ENCODE measurements at regions not wholly inside any gene's neighbourhood (a gene's known extent, or its start where the extent isn't known, plus 50 kb on each side); places are given as distances from the start of the nearest gene placed in this dataset.

DNA sequence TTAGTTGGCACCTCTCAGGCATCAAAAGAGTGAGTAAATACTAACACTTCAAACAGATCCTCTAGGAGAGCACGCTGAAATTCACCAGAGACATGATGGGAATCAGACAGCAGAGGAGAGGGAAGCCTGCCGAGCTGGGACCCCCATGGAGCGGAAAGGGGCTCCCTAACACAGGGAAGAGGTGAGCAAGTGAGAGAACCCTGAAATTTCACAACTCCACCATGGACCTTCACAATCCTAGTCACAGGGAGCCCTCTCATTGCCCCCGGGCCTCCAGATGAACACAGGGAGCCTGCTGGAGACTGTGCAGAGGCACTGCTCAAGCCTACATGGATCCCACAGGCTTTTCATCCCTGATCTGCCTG is 59.2 kb upstream of the ANTXRL start:
- DNase-seq = no peak
- intact Hi-C loops (cut with DNase I) = no loop called here
- H3K4me1 ChIP-seq = peaks cover 0 to 4% of the 10 kb centered on the region in 2 donors
- H3K36me3 ChIP-seq = no peaks in the 10 kb centered on the region
- no peaks in the 10 kb centered on the region for H3K9me3 ChIP-seq
- no peak overlapping the region for H3K4me3 ChIP-seq (replicated peaks in 1 of 3)
- 57 to 58% methylated on average over 4 of the region's 4 CpGs for WGBS, 2 donors
- H3K27me3 ChIP-seq = no peaks in the 10 kb centered on the region
- no peak overlapping the region for H3K27ac ChIP-seq
- TF ChIP-seq POLR2A (IDR thresholded peaks at IDR 0.05) = no peak
- TF ChIP-seq, protein P1, sequence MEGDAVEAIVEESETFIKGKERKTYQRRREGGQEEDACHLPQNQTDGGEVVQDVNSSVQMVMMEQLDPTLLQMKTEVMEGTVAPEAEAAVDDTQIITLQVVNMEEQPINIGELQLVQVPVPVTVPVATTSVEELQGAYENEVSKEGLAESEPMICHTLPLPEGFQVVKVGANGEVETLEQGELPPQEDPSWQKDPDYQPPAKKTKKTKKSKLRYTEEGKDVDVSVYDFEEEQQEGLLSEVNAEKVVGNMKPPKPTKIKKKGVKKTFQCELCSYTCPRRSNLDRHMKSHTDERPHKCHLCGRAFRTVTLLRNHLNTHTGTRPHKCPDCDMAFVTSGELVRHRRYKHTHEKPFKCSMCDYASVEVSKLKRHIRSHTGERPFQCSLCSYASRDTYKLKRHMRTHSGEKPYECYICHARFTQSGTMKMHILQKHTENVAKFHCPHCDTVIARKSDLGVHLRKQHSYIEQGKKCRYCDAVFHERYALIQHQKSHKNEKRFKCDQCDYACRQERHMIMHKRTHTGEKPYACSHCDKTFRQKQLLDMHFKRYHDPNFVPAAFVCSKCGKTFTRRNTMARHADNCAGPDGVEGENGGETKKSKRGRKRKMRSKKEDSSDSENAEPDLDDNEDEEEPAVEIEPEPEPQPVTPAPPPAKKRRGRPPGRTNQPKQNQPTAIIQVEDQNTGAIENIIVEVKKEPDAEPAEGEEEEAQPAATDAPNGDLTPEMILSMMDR (IDR thresholded peaks at IDR 0.05) = no peak

DNA sequence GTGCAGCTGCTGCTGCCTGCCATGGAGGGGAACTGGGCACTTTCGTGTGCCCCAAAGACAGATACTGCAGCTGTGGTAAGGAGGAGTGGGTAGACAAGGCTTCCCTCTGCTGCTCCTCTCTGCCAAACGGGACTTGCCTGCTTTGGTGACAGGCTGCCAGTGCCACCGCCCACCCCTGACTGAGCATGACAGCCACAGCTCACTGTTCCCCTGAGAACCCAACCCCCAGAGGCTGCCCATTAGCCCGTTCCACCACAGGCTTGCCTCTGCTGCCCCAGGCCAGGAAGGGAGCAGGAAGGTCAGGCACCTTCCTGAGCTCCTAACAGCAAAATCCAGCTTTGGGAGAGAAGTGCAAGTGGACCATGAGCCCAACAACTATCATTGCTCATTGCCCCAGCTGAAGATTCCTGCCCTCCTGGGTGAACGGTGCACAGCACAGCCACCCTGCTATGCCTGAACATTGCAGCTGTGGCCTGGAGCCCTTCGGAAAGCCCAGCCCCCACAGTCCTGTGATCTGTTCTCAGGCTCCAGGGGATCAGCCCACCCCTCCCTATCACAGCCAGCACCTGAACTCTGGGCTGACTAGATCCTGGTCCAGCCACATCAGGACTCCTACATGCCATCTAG is 58.7 kb upstream of the ANTXRL start:
- intact Hi-C loops (cut with DNase I) = no loop called here
- 47 to 51% methylated on average over 3 to 4 of the region's 6 CpGs for WGBS, 2 donors
- H3K4me3 ChIP-seq (replicated peaks in 1 of 3) = no peak overlapping the region
- no peak for TF ChIP-seq POLR2A (IDR thresholded peaks at IDR 0.05)
- TF ChIP-seq, protein P1 (IDR thresholded peaks at IDR 0.05) = no peak
- no peak for DNase-seq
- peaks cover 0 to 4% of the 10 kb centered on the region in 2 donors for H3K4me1 ChIP-seq
- no peaks in the 10 kb centered on the region for H3K9me3 ChIP-seq
- no peaks in the 10 kb centered on the region for H3K36me3 ChIP-seq
- H3K27ac ChIP-seq = no peak overlapping the region
- no peaks in the 10 kb centered on the region for H3K27me3 ChIP-seq

DNA sequence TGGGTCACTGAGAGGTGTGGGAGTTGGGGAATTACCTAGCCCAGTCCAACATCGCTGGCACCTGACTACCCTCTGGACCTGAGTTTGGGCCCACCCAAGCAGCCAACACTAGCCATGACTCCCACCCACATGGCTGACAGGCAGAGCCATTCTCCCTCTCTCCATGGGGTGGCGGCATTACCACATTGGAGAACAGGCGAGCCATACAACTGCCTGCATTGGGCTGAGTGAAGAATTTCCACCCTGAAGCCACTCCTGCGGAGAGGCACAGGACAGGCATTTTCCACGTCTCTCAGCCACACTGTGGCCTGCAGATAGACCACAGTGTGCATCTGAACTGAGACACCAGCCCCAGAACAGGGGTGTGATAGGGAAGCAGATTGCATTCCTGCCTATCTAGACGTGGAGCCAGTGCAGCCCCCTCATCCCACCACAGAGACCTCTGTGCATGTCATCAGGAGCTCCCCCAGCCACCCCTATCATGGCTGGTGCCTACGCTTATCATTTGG is 58.2 kb upstream of the ANTXRL start:
- peak; percentile 65 to 80 for DNase-seq
- H3K9me3 ChIP-seq = no peaks in the 10 kb centered on the region
- intact Hi-C loops (cut with DNase I) = no loop called here
- H3K4me3 ChIP-seq (replicated peaks in 1 of 3) = no peak overlapping the region
- H3K27me3 ChIP-seq = no peaks in the 10 kb centered on the region
- H3K27ac ChIP-seq = no peak overlapping the region
- no peaks in the 10 kb centered on the region for H3K36me3 ChIP-seq
- WGBS, 2 donors = 4 to 32% methylated on average over 4 to 5 of the region's 7 CpGs
- peaks cover 0 to 4% of the 10 kb centered on the region in 2 donors for H3K4me1 ChIP-seq
- TF ChIP-seq, protein P1 (IDR thresholded peaks at IDR 0.05) = peak; percentile 57 to 96 (median 94)
- no peak for TF ChIP-seq POLR2A (IDR thresholded peaks at IDR 0.05)

DNA sequence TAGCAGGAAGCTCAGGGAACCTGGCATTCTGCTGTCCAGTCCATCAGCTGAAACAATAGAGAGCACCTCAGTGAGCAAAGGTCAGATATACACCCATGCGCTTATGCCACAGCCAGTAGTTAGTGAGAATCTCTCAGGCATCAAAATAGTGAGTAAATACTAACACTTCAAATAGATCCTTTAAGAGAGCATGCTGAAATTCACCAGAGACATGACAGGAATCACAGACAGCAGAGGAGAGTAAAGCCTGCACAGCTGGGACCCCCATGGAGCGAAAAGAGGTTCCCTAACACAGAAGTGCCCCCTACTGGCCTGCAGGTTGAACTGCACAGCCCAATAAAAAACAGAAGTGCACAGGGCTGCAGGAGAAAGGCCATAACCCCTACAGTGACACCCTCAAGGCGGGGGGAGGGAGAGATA is 57.6 kb upstream of the ANTXRL start:
- Histone ChIP-seq H3K9me3 (no peaks in the 10 kb centered on the region), H3K4me1 (peaks cover 0 to 4% of the 10 kb centered on the region in 2 donors), H3K36me3 (no peaks in the 10 kb centered on the region), H3K27ac (no peak overlapping the region), H3K27me3 (no peaks in the 10 kb centered on the region), H3K4me3 (replicated peaks in 1 of 3) (no peak overlapping the region)
- no peak for TF ChIP-seq POLR2A (IDR thresholded peaks at IDR 0.05)
- TF ChIP-seq, protein P1 (IDR thresholded peaks at IDR 0.05) = peak in 3 of 6 experiments; percentile 17 to 40 (median 39)
- intact Hi-C loops (cut with DNase I) = no loop called here
- WGBS, 2 donors = 63 to 64% methylated on average over 3 of the region's 3 CpGs
- no peak for DNase-seq

DNA sequence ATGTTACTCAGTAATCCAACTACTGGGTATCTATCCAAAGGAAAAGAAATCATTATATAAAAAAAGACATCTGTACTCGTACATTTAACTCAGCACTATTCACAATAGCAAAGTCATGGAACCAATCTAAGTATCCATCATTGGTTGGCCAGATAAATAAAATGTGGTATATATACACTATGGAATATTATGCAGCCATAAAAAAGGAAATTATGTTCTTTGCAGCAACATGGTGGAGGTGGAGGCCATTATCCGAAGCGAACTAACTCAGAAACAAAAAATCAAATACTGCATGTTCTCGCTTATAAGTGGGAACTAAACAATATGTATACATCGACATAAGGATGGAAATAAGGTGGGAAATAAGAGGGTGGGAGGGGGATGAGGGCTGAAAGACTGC is 56.2 kb upstream of the ANTXRL start:
- TF ChIP-seq, protein P1 (IDR thresholded peaks at IDR 0.05) = no peak
- TF ChIP-seq POLR2A (IDR thresholded peaks at IDR 0.05) = no peak
- no peaks in the 10 kb centered on the region for H3K9me3 ChIP-seq
- no peaks in the 10 kb centered on the region for H3K36me3 ChIP-seq
- no peak overlapping the region for H3K27ac ChIP-seq
- intact Hi-C loops (cut with DNase I) = no loop called here
- DNase-seq = no peak
- whole genome bisulfite sequencing, 2 donors = 95 to 96% methylated on average over 5 of the region's 5 CpGs
- peaks cover 0 to 4% of the 10 kb centered on the region in 2 donors for H3K4me1 ChIP-seq
- H3K4me3 ChIP-seq (replicated peaks in 1 of 3) = no peak overlapping the region
- H3K27me3 ChIP-seq = no peaks in the 10 kb centered on the region
